Lower leg skin (tissue), 3 donors: ENCODE measurements at regions not wholly inside any gene's neighbourhood (a gene's known extent, or its start where the extent isn't known, plus 50 kb on each side); places are given as distances from the start of the nearest gene placed in this dataset.

Experiments
- POLR2A ChIP-seq, 2 donors: fragments of 450-650 bp; IDR thresholded peaks; one replicate each; pipeline ENCODE4 v1.6.1; 2016 to 2017; ENCODE audit warnings: antibody characterized with exemption in 2 of 2, mild to moderate bottlenecking in 1 of 2, moderate library complexity in 1 of 2
- TF ChIP-seq, protein P1 (sequence below), 3 donors: fragments of 450-650 bp; IDR thresholded peaks; one replicate each; pipeline ENCODE4 v1.5.1; 2016; ENCODE audit warnings: antibody characterized with exemption in 3 of 3, mild to moderate bottlenecking in 3 of 3, moderate library complexity in 2 of 3

DNA sequence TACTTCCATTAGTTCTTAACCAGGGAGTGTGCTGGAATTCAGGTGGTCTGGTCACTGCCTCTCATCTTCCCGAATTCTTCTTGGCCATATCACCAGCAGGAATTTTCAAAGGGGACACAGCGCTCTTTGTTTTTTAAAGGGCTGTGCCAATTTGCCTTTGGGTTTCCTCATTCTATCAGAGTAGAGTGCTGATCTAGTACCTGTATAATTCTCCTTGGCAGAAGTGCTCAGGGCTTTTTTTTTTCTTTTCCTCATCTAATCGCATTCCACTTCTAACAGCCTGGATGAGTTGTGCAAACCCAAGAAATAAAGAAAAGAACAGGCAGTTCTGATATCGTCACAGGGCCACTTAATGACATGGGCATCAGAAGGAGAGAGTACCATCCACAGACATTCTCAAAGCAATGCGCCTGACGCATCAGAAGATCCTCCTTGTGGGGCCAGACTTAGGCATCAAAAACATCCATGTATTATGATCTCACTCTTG, 121.0 kb downstream of the ASB7 start:
- TF ChIP-seq, protein P1, sequence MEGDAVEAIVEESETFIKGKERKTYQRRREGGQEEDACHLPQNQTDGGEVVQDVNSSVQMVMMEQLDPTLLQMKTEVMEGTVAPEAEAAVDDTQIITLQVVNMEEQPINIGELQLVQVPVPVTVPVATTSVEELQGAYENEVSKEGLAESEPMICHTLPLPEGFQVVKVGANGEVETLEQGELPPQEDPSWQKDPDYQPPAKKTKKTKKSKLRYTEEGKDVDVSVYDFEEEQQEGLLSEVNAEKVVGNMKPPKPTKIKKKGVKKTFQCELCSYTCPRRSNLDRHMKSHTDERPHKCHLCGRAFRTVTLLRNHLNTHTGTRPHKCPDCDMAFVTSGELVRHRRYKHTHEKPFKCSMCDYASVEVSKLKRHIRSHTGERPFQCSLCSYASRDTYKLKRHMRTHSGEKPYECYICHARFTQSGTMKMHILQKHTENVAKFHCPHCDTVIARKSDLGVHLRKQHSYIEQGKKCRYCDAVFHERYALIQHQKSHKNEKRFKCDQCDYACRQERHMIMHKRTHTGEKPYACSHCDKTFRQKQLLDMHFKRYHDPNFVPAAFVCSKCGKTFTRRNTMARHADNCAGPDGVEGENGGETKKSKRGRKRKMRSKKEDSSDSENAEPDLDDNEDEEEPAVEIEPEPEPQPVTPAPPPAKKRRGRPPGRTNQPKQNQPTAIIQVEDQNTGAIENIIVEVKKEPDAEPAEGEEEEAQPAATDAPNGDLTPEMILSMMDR (IDR thresholded peaks at IDR 0.05), result no peak
- TF ChIP-seq POLR2A (IDR thresholded peaks at IDR 0.05), result no peak
